ENCODE measurements at regions not wholly inside any gene's neighbourhood (a gene's known extent, or its start where the extent isn't known, plus 50 kb on each side); places are given as distances from the start of the nearest gene placed in this dataset.

- TF ChIP-seq, protein P1, sequence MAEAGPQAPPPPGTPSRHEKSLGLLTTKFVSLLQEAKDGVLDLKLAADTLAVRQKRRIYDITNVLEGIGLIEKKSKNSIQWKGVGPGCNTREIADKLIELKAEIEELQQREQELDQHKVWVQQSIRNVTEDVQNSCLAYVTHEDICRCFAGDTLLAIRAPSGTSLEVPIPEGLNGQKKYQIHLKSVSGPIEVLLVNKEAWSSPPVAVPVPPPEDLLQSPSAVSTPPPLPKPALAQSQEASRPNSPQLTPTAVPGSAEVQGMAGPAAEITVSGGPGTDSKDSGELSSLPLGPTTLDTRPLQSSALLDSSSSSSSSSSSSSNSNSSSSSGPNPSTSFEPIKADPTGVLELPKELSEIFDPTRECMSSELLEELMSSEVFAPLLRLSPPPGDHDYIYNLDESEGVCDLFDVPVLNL (CRISPR knock-in tag; IDR thresholded peaks at IDR 0.05; ENCODE audit: low read depth) = no peak
- TF ChIP-seq, protein P2, sequence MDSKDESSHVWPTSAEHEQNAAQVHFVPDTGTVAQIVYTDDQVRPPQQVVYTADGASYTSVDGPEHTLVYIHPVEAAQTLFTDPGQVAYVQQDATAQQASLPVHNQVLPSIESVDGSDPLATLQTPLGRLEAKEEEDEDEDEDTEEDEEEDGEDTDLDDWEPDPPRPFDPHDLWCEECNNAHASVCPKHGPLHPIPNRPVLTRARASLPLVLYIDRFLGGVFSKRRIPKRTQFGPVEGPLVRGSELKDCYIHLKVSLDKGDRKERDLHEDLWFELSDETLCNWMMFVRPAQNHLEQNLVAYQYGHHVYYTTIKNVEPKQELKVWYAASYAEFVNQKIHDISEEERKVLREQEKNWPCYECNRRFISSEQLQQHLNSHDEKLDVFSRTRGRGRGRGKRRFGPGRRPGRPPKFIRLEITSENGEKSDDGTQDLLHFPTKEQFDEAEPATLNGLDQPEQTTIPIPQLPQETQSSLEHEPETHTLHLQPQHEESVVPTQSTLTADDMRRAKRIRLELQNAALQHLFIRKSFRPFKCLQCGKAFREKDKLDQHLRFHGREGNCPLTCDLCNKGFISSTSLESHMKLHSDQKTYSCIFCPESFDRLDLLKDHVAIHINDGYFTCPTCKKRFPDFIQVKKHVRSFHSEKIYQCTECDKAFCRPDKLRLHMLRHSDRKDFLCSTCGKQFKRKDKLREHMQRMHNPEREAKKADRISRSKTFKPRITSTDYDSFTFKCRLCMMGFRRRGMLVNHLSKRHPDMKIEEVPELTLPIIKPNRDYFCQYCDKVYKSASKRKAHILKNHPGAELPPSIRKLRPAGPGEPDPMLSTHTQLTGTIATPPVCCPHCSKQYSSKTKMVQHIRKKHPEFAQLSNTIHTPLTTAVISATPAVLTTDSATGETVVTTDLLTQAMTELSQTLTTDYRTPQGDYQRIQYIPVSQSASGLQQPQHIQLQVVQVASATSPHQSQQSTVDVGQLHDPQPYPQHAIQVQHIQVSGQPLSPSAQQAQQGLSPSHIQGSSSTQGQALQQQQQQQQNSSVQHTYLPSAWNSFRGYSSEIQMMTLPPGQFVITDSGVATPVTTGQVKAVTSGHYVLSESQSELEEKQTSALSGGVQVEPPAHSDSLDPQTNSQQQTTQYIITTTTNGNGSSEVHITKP (IDR thresholded peaks at IDR 0.05; ENCODE audit: partially characterized antibody) = peak; percentile 73
- peak; percentile 37 for TF ChIP-seq TAF1 (IDR thresholded peaks at IDR 0.05; ENCODE audit: control insufficient read depth, extremely low read depth, insufficient read depth, low read length, severe bottlenecking)
- TF ChIP-seq MBD2 (IDR thresholded peaks at IDR 0.05; ENCODE audit: borderline replicate concordance, low read depth) = peak; percentile 93
- TF ChIP-seq FOXK2 (conservative IDR thresholded peaks at IDR 0.05 in 1 of 2, IDR thresholded peaks at IDR 0.05 in 1 of 2; ENCODE audit: low read depth in 2 of 2) = 0 out of 4 replicates have a peak, but pooled peaks have one; percentile 15 to 17
- TF ChIP-seq STAT5B (CRISPR knock-in tag; IDR thresholded peaks at IDR 0.05) = no peak
- TF ChIP-seq SNAPC5 (CRISPR knock-in tag; IDR thresholded peaks at IDR 0.05) = no peak
- no peak for TF ChIP-seq RFX1 (IDR thresholded peaks at IDR 0.05)
- TF ChIP-seq ZNF146 (CRISPR knock-in tag; IDR thresholded peaks at IDR 0.05; ENCODE audit: unreplicated experiment) = no peak
- TF ChIP-seq ETV1 (tag; conservative IDR thresholded peaks at IDR 0.05; ENCODE audit: low read depth) = peak; percentile 99
- peak; percentile 57; the same call in 1 of the 2 replicates for TF ChIP-seq PHF21A (IDR thresholded peaks at IDR 0.05; ENCODE audit: borderline replicate concordance, low read depth)
- TF ChIP-seq ZNF121 (CRISPR knock-in tag; conservative IDR thresholded peaks at IDR 0.05) = no peak
- TF ChIP-seq RBM34 (IDR thresholded peaks at IDR 0.05; ENCODE audit: borderline replicate concordance, insufficient read depth, low read length) = no peak
- TF ChIP-seq ZNF197 (CRISPR knock-in tag; IDR thresholded peaks at IDR 0.05; ENCODE audit: low read depth) = no peak
- TF ChIP-seq, protein P3, sequence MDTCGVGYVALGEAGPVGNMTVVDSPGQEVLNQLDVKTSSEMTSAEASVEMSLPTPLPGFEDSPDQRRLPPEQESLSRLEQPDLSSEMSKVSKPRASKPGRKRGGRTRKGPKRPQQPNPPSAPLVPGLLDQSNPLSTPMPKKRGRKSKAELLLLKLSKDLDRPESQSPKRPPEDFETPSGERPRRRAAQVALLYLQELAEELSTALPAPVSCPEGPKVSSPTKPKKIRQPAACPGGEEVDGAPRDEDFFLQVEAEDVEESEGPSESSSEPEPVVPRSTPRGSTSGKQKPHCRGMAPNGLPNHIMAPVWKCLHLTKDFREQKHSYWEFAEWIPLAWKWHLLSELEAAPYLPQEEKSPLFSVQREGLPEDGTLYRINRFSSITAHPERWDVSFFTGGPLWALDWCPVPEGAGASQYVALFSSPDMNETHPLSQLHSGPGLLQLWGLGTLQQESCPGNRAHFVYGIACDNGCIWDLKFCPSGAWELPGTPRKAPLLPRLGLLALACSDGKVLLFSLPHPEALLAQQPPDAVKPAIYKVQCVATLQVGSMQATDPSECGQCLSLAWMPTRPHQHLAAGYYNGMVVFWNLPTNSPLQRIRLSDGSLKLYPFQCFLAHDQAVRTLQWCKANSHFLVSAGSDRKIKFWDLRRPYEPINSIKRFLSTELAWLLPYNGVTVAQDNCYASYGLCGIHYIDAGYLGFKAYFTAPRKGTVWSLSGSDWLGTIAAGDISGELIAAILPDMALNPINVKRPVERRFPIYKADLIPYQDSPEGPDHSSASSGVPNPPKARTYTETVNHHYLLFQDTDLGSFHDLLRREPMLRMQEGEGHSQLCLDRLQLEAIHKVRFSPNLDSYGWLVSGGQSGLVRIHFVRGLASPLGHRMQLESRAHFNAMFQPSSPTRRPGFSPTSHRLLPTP (IDR thresholded peaks at IDR 0.05; ENCODE audit: borderline replicate concordance, extremely low read depth, insufficient read length) = no peak
- TF ChIP-seq UBTF (IDR thresholded peaks at IDR 0.05; ENCODE audit: borderline replicate concordance in 1 of 2, low read depth in 2 of 2, low read length in 2 of 2) = peak; percentile 19 to 37; a peak in 1 of 4 replicates
Observed at GRCh38 chr6:109304284-109305015, 77.8 kb downstream of the CD164 start (continued).

All from K562 (cell line).